Fibroblast of mammary gland (primary cell): ENCODE measurements at regions not wholly inside any gene's neighbourhood (a gene's known extent, or its start where the extent isn't known, plus 50 kb on each side); places are given as distances from the start of the nearest gene placed in this dataset.

ENCODE experiments used
- DNase-seq: peaks from one replicate; pipeline ENCODE4 v3.0.0-alpha.2; 2010; ENCODE audit warnings: low read depth
- H3K4me3 ChIP-seq: 2 replicates; pipeline ENCODE4 v1.5.1; 2011; ENCODE audit warnings: low read depth, mild to moderate bottlenecking, low read length, moderate library complexity; ENCODE audit not compliant: control insufficient read depth
- CTCF ChIP-seq: conservative IDR thresholded peaks from 2 replicates; pipeline ENCODE4 v1.5.1; 2011; ENCODE audit warnings: low read depth, low read length, inconsistent platforms; ENCODE audit not compliant: control insufficient read depth, insufficient read depth

GRCh38 chr3:80007522-80007921, 239.7 kb upstream of the ROBO1 start:
- TF ChIP-seq CTCF = no peak
- DNase-seq = no peak
- H3K4me3 ChIP-seq = no peak overlapping the region

- DNase-seq = no peak
- H3K4me3 ChIP-seq = no peak overlapping the region
- no peak for TF ChIP-seq CTCF
Observed at GRCh38 chr3:80006315-80006714, 238.5 kb upstream of the ROBO1 start.

- no peak for DNase-seq
- no peak for TF ChIP-seq CTCF
Observed at GRCh38 chr3:80000022-80000421, 232.2 kb upstream of the ROBO1 start.

DNA sequence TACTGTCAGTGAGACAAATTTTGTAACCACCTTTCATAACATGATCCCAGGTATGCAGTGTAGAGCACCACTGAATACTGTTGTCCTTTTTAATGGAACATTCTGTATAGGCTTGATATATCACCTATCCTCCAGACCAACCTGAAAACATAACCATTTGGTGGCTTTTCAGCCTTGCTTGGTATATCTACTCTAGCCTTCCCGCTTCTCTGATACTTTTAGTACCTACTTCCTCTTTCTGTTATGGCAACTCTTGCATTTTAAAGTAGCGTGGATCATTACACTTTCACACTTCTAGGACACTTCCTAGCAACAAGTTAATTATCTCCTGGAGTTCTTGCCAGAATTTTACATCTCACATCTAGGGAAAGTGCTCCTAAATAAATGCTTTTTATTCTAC, 226.6 kb upstream of the ROBO1 start:
- no peak for TF ChIP-seq CTCF
- H3K4me3 ChIP-seq = no peak overlapping the region
- DNase-seq = no peak

More at GRCh38 chr3:80000022-80000421, 232.2 kb upstream of the ROBO1 start:
- H3K4me3 ChIP-seq = no peak overlapping the region

GRCh38 chr3:79986338-79986737, 218.5 kb upstream of the ROBO1 start:
- no peak for TF ChIP-seq CTCF
- H3K4me3 ChIP-seq = no peak overlapping the region
- no peak for DNase-seq

GRCh38 chr3:79985816-79986215, 218.0 kb upstream of the ROBO1 start:
- H3K4me3 ChIP-seq = no peak overlapping the region
- TF ChIP-seq CTCF = no peak
- DNase-seq = no peak

DNA sequence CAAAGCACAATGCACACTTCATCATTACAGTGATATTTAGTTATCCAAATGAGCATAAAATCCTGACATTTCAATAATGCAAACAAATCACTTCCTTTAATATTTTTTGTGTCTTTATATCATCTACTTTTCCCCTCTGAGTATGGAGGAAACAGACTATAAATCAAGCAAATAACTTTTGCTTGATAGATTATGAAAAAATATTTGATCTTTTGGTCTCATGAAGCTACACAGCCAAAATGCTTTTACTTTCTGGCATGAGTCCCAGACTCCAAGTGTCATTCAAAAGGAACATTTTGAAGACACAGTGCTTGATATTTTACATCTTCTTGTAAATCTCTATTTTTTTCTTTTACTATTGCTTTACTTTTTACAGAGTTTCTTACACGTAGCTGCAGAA, 215.3 kb upstream of the ROBO1 start:
- DNase-seq = no peak
- no peak for TF ChIP-seq CTCF
- no peak overlapping the region for H3K4me3 ChIP-seq
